Endothelial cell of umbilical vein (primary cell): ENCODE measurements at regions not wholly inside any gene's neighbourhood (a gene's known extent, or its start where the extent isn't known, plus 50 kb on each side); places are given as distances from the start of the nearest gene placed in this dataset.

Experiments used
- BruUV-seq: library from RNA; stranded (reverse); fragments of 400-500 nt; replicated peaks from 2 replicates; lab custom pipeline; 2021; lab: Mats Ljungman, UMichigan
- CTCF ChIA-PET: fragments of 300-600, 350-600 bp; sonication (Branson Sonifier 250); formaldehyde crosslinking; loops from one replicate; lab custom pipeline; 2021; ENCODE audit warnings: antibody characterized with exemption, inconsistent platforms; lab: Charles Lee
- POLR2A ChIA-PET: fragments of 300-600, 350-600 bp; sonication (Branson Sonifier 250); formaldehyde crosslinking; loops from one replicate; lab custom pipeline; 2021; ENCODE audit warnings: antibody characterized with exemption, inconsistent platforms; lab: Charles Lee
- DNase-seq: peaks from one replicate; pipeline ENCODE4 v3.0.0-alpha.2; 2011; ENCODE audit warnings: low read depth, low spot score
- FAIRE-seq: peaks from 2 replicates; lab custom pipeline; 2011; peaks lifted over from hg19 to GRCh38; lab: Jason Lieb, UNC
- H2AFZ ChIP-seq: 2 replicates; pipeline ENCODE4 v1.6.0; 2012; ENCODE audit warnings: low read depth, low read length, control low read depth, inconsistent platforms
- H3K27ac ChIP-seq: 2 replicates; pipeline ENCODE4 v1.5.1; 2011; ENCODE audit warnings: low read depth, mild to moderate bottlenecking, control low read depth, low read length, moderate library complexity; ENCODE audit not compliant: insufficient read depth
- H3K27me3 ChIP-seq, 2 experiments: 2 replicates each; pipeline versions ENCODE4 v1.6.0 to v1.6.1; 2011; ENCODE audit warnings: low read length in 2 of 2, mixed read lengths in 1 of 2; ENCODE audit not compliant: control insufficient read depth in 2 of 2, insufficient read depth in 2 of 2
- H3K36me3 ChIP-seq, 2 experiments: 2 replicates in 1 of 2; 3 replicates in 1 of 2; pipeline ENCODE4 v1.5.1; 2011; ENCODE audit warnings: low read length in 2 of 2, mild to moderate bottlenecking in 1 of 2, moderate library complexity in 1 of 2; ENCODE audit not compliant: control insufficient read depth in 2 of 2, insufficient read depth in 2 of 2; ENCODE audit errors: extremely low read depth in 1 of 2
- H3K4me1 ChIP-seq: 3 replicates; pipeline ENCODE4 v1.5.1; 2011; ENCODE audit warnings: mild to moderate bottlenecking, low read length; ENCODE audit not compliant: control insufficient read depth, insufficient read depth; ENCODE audit errors: extremely low read depth
- H3K4me2 ChIP-seq: 2 replicates; pipeline ENCODE4 v1.6.1; 2011; ENCODE audit warnings: low read length, control low read depth, mixed read lengths; ENCODE audit not compliant: insufficient read depth
- H3K4me3 ChIP-seq, 3 experiments: fragments of 200-600 bp in 1 of 3; sonication (generic), shearing (Covaris generic) in 1 of 3; replicated peaks in 1 of 3; 2 replicates each; pipeline ENCODE4 v1.5.1; 2011 to 2016; ENCODE audit warnings: control low read depth in 3 of 3, low read length in 3 of 3, mild to moderate bottlenecking in 2 of 3, inconsistent platforms in 1 of 3, low read depth in 1 of 3, moderate library complexity in 1 of 3; ENCODE audit not compliant: insufficient read depth in 1 of 3
- H3K79me2 ChIP-seq: 2 replicates; pipeline ENCODE4 v1.6.0; 2012; ENCODE audit warnings: low read length, inconsistent platforms; ENCODE audit not compliant: control insufficient read depth, insufficient read depth
- H3K9ac ChIP-seq: replicated peaks from 2 replicates; pipeline ENCODE3; 2011; ENCODE audit warnings: low read length, control low read depth; ENCODE audit not compliant: insufficient read depth; ENCODE audit errors: extremely low read depth
- H3K9me1 ChIP-seq: replicated peaks from 3 replicates; pipeline ENCODE4 v1.6.0; 2011; ENCODE audit warnings: mild to moderate bottlenecking, low read length; ENCODE audit not compliant: control insufficient read depth, insufficient read depth; ENCODE audit errors: extremely low read depth
- H3K9me3 ChIP-seq: replicated peaks from 2 replicates; pipeline ENCODE4 v1.5.1; 2012; ENCODE audit warnings: low read length, inconsistent platforms; ENCODE audit not compliant: control insufficient read depth, insufficient read depth
- H4K20me1 ChIP-seq: replicated peaks from 2 replicates; pipeline ENCODE3; 2011; ENCODE audit warnings: mild to moderate bottlenecking, low read length; ENCODE audit not compliant: control insufficient read depth, insufficient read depth; ENCODE audit errors: extremely low read depth
- EZH2 ChIP-seq: IDR thresholded peaks from 2 replicates; pipeline ENCODE4 v1.6.1; 2012; ENCODE audit warnings: borderline replicate concordance, low read depth, mild to moderate bottlenecking, moderate library complexity, low read length, inconsistent platforms; ENCODE audit not compliant: severe bottlenecking
- FOS ChIP-seq: IDR thresholded peaks from 2 replicates; pipeline ENCODE4 v1.6.1; 2011; ENCODE audit warnings: mild to moderate bottlenecking, low read length, moderate library complexity, borderline replicate concordance; ENCODE audit not compliant: insufficient read depth
- GATA2 ChIP-seq: IDR thresholded peaks from 2 replicates; pipeline ENCODE4 v1.7.0; 2011; ENCODE audit warnings: low read depth, mild to moderate bottlenecking, moderate library complexity, mixed read lengths, low read length; ENCODE audit not compliant: insufficient read length, insufficient read depth
- JUN ChIP-seq: IDR thresholded peaks from 2 replicates; pipeline ENCODE4 v1.6.1; 2011; ENCODE audit warnings: borderline replicate concordance, low read depth; ENCODE audit not compliant: insufficient read length, insufficient read depth
- MYC ChIP-seq: IDR thresholded peaks from one replicate; pipeline ENCODE4 v1.6.1; 2011; ENCODE audit warnings: mild to moderate bottlenecking, low read depth, low read length
- POLR2A ChIP-seq: IDR thresholded peaks from 2 replicates; pipeline ENCODE4 v1.6.1; 2012; ENCODE audit warnings: low read depth, mild to moderate bottlenecking, control low read depth, low read length
- POLR2AphosphoS5 ChIP-seq: IDR thresholded peaks from 2 replicates; pipeline ENCODE4 v1.6.1; 2012; ENCODE audit warnings: low read depth, mild to moderate bottlenecking, control low read depth, low read length, moderate library complexity; ENCODE audit not compliant: insufficient read depth
- dilution Hi-C: fragments of 300-500 bp; cut with MboI; formaldehyde crosslinking; loops from one replicate; pipeline ENCODE4 v1.15.0; 2019; ENCODE audit warnings: low sequenced_read_pairs; ENCODE audit not compliant: extremely low pct_ligation_motif_present
- intact Hi-C: fragments of 100-400 bp; cut with micrococcal nuclease; formaldehyde crosslinking; loops from one replicate; pipeline ENCODE4 v1.10.0; 2022
- TF ChIP-seq, protein P1 (sequence below), 2 donors: IDR thresholded peaks; 1 replicate in 1 of 2; 2 replicates in 1 of 2; pipeline ENCODE4 v1.5.1; 2011; ENCODE audit warnings: low read length in 2 of 2, mild to moderate bottlenecking in 2 of 2, moderate library complexity in 2 of 2, control low read depth in 1 of 2, inconsistent platforms in 1 of 2, low read depth in 1 of 2; ENCODE audit not compliant: insufficient read depth in 1 of 2; ENCODE audit errors: extremely low read depth in 1 of 2
- TF ChIP-seq, protein P2 (sequence below): IDR thresholded peaks from 2 replicates; pipeline ENCODE4 v1.6.1; 2011; ENCODE audit not compliant: insufficient read depth, insufficient read length

DNA sequence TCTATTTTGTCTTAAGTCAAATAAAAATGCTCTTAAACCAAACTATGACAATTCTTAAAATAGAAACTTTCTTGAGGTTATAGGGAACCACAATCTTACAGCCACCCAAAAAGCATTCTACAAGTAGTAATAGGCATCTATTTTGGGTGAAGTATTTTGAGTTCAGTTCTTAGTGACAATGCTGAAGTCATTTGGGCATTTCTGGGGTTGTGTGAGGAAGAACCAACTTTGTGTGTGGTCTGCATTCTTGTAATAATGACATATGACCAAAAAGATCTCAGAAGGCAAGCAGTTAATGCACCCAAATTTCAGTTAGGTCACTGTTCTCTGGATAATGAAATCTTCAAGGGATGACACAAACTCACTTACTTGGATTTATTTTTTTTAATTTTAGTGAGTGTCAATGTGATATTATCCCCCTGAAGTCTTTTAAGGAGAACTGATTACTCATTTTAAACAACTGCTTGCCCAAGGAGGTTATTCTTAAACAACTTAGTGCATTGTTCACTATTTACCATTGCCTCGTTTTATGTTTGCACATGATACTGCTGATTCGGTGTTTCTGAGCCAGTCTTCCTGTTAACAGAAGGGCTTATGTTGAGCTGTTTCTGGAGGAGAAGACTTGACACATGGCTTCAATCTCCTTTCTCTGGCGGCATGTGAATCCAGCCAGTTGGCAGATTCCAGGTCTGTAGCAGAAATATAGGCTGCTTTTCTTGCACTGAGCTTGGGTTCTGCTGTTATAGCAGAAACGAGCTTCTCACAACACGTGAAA is 618.9 kb downstream of the BCKDHB start:
- dilution Hi-C loops: no loop called here
- no peak overlapping the region for H3K27ac ChIP-seq
- ChIA-PET CTCF (no interaction called here), POLR2A (no interaction called here)
- TF ChIP-seq FOS (no peak), MYC (no peak)
- TF ChIP-seq, protein P1, sequence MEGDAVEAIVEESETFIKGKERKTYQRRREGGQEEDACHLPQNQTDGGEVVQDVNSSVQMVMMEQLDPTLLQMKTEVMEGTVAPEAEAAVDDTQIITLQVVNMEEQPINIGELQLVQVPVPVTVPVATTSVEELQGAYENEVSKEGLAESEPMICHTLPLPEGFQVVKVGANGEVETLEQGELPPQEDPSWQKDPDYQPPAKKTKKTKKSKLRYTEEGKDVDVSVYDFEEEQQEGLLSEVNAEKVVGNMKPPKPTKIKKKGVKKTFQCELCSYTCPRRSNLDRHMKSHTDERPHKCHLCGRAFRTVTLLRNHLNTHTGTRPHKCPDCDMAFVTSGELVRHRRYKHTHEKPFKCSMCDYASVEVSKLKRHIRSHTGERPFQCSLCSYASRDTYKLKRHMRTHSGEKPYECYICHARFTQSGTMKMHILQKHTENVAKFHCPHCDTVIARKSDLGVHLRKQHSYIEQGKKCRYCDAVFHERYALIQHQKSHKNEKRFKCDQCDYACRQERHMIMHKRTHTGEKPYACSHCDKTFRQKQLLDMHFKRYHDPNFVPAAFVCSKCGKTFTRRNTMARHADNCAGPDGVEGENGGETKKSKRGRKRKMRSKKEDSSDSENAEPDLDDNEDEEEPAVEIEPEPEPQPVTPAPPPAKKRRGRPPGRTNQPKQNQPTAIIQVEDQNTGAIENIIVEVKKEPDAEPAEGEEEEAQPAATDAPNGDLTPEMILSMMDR (IDR thresholded peaks at IDR 0.05; ENCODE audit: extremely low read depth in 1 of 2, insufficient read depth in 1 of 2, low read depth in 1 of 2, low read length in 2 of 2): no peak
- TF ChIP-seq, protein P2, sequence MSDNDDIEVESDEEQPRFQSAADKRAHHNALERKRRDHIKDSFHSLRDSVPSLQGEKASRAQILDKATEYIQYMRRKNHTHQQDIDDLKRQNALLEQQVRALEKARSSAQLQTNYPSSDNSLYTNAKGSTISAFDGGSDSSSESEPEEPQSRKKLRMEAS: no peak
- BruUV-seq: no TSS peak
- H3K27me3 ChIP-seq: no peaks in the 10 kb centered on the region
- intact Hi-C loops: no loop called here
- no peaks in the 10 kb centered on the region for H3K9me1 ChIP-seq
- no peaks in the 10 kb centered on the region for H3K4me1 ChIP-seq
- no peaks in the 10 kb centered on the region for H3K9me3 ChIP-seq
- no peaks in the 10 kb centered on the region for H4K20me1 ChIP-seq
- H2AFZ ChIP-seq: no peak overlapping the region
- H3K36me3 ChIP-seq: no peaks in the 10 kb centered on the region
- FAIRE-seq (no peak), DNase-seq (no peak)
- H3K4me3 ChIP-seq: no peak overlapping the region
- H3K4me2 ChIP-seq: no peak overlapping the region
- H3K9ac ChIP-seq: no peak overlapping the region
- H3K79me2 ChIP-seq: no peaks in the 10 kb centered on the region

DNA sequence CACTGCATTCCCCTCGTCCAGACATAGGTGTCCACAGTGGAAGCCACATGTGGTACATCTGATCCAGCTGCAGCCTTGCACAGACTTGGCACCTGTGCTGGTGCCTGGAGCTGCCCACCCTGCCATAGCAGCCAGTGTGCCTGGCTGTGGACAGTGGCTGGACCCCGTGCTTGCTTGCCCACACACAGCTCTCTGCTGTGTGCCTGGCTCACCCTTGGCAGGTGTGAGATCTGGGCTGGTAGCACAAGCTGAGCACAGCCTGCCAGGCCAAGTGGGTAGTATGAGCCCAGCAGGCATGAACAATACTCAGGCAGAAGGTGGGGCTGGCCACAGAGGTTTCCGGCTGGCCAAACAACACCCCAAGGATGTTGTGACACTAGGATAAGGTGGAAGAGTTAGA is 614.4 kb downstream of the BCKDHB start:
- ChIA-PET CTCF (interaction anchor here (0.8 to 1.4 kb wide), 2 partner anchors 12 kb away, joined by 3 to 5 read pairs; no protein-coding TSS in a partner anchor), POLR2A (no interaction called here)
- Histone ChIP-seq H3K27me3 (no peaks in the 10 kb centered on the region), H3K27ac (no peak overlapping the region), H2AFZ (no peak overlapping the region), H3K4me2 (no peak overlapping the region), H3K9me3 (no peaks in the 10 kb centered on the region), H4K20me1 (no peaks in the 10 kb centered on the region), H3K36me3 (no peaks in the 10 kb centered on the region), H3K9ac (no peak overlapping the region), H3K9me1 (no peaks in the 10 kb centered on the region), H3K4me3 (no peak overlapping the region), H3K79me2 (no peaks in the 10 kb centered on the region), H3K4me1 (no peaks in the 10 kb centered on the region)
- intact Hi-C loops (no loop called here), dilution Hi-C loops (no loop called here)
- TF ChIP-seq FOS (no peak), JUN (no peak), MYC (no peak), GATA2 (no peak), POLR2AphosphoS5 (no peak), EZH2 (no peak), POLR2A (no peak)
- TF ChIP-seq, protein P1 (IDR thresholded peaks at IDR 0.05; ENCODE audit: extremely low read depth in 1 of 2, insufficient read depth in 1 of 2, low read depth in 1 of 2, low read length in 2 of 2): no peak
- TF ChIP-seq, protein P2: no peak
- BruUV-seq: no TSS peak
- DNase-seq (no peak), FAIRE-seq (no peak)
